IMR-90 (cell line): ENCODE measurements at regions not wholly inside any gene's neighbourhood (a gene's known extent, or its start where the extent isn't known, plus 50 kb on each side); places are given as distances from the start of the nearest gene placed in this dataset.

Experiments
- ATAC-seq: fragments of 200-7000 bp; cut with Tn5 transposase; 2 replicates; pipeline ENCODE4 v1.9.1; 2020; ENCODE audit warnings: low read depth, mild to moderate bottlenecking, moderate library complexity
- BruUV-seq: library from RNA; stranded (reverse); fragments of 400-500 nt; replicated peaks from 2 replicates; lab custom pipeline; 2021; lab: Mats Ljungman, UMichigan
- CTCF ChIA-PET: fragments of 300-600 bp; formaldehyde crosslinking; extraction: SDS; loops from one replicate; lab custom pipeline; 2021; ENCODE audit warnings: antibody characterized with exemption; lab: Yijun Ruan, JAX
- POLR2A ChIA-PET: fragments of 300-600 bp; sonication (Branson Sonifier 250); formaldehyde crosslinking; loops from one replicate; lab custom pipeline; 2022; ENCODE audit warnings: antibody characterized with exemption; ENCODE audit not compliant: unreplicated experiment; lab: Charles Lee
- DNase-seq: peaks from one replicate; pipeline ENCODE4 v3.0.0; 2013
- H2AFZ ChIP-seq: replicated peaks from 2 replicates; pipeline ENCODE3; 2013; ENCODE audit warnings: low read length, mild to moderate bottlenecking; ENCODE audit not compliant: poor library complexity
- H2AK5ac ChIP-seq: 2 replicates; pipeline ENCODE4 v1.6.1; 2013; ENCODE audit warnings: low read depth, low read length, inconsistent platforms
- H2AK9ac ChIP-seq: replicated peaks from 2 replicates; pipeline ENCODE3; 2013; ENCODE audit warnings: mild to moderate bottlenecking, low read depth, low read length, moderate library complexity; ENCODE audit not compliant: poor library complexity
- H2BK120ac ChIP-seq: 2 replicates; pipeline ENCODE4 v1.6.1; 2013; ENCODE audit warnings: low read depth, low read length, inconsistent platforms
- H2BK15ac ChIP-seq: 3 replicates; pipeline ENCODE4 v1.6.1; 2013; ENCODE audit warnings: low read depth, low read length, inconsistent platforms
- H2BK20ac ChIP-seq: 2 replicates; pipeline ENCODE4 v1.6.1; 2013; ENCODE audit warnings: low read depth, mild to moderate bottlenecking, inconsistent platforms, low read length, moderate library complexity
- H2BK5ac ChIP-seq: 2 replicates; pipeline ENCODE4 v1.6.1; 2013; ENCODE audit warnings: mild to moderate bottlenecking, low read depth, low read length, inconsistent platforms; ENCODE audit not compliant: poor library complexity, severe bottlenecking
- H3K14ac ChIP-seq: replicated peaks from 2 replicates; pipeline ENCODE4 v1.6.1; 2013; ENCODE audit warnings: low read depth, low read length, inconsistent platforms
- H3K18ac ChIP-seq: 2 replicates; pipeline ENCODE4 v1.6.1; 2013; ENCODE audit warnings: low read depth, low read length, control low read depth
- H3K23ac ChIP-seq: 2 replicates; pipeline ENCODE4 v1.6.1; 2013; ENCODE audit warnings: low read depth, low read length, inconsistent platforms
- H3K27ac ChIP-seq: 2 replicates; pipeline ENCODE4 v1.5.1; 2013; ENCODE audit warnings: mild to moderate bottlenecking, control low read depth, low read length; ENCODE audit not compliant: insufficient read depth
- H3K27me3 ChIP-seq: 2 replicates; pipeline ENCODE4 v1.6.1; 2013; ENCODE audit warnings: low read length; ENCODE audit not compliant: control insufficient read depth, insufficient read depth
- H3K36me3 ChIP-seq: 2 replicates; pipeline ENCODE4 v1.6.1; 2013; ENCODE audit warnings: low read length, mixed read lengths; ENCODE audit not compliant: control insufficient read depth, insufficient read depth
- H3K4ac ChIP-seq: 2 replicates; pipeline ENCODE4 v1.6.1; 2013; ENCODE audit warnings: low read depth, low read length, inconsistent platforms
- H3K4me1 ChIP-seq: 2 replicates; pipeline ENCODE4 v1.6.1; 2013; ENCODE audit warnings: low read length, mixed read lengths; ENCODE audit not compliant: control insufficient read depth, insufficient read depth
- H3K4me2 ChIP-seq: 2 replicates; pipeline ENCODE4 v1.6.1; 2013; ENCODE audit warnings: low read depth, mild to moderate bottlenecking, control low read depth, low read length, moderate library complexity
- H3K4me3 ChIP-seq: 2 replicates; pipeline ENCODE4 v1.5.1; 2013; ENCODE audit warnings: low read depth, mild to moderate bottlenecking, control low read depth, low read length, moderate library complexity; ENCODE audit not compliant: insufficient read depth
- H3K56ac ChIP-seq: 2 replicates; pipeline ENCODE4 v1.6.1; 2013; ENCODE audit warnings: low read length, inconsistent platforms; ENCODE audit not compliant: insufficient read depth; ENCODE audit errors: extremely low read depth
- H3K79me1 ChIP-seq, 2 experiments: 2 replicates each; pipeline ENCODE4 v1.6.1; 2013; ENCODE audit warnings: low read length in 2 of 2, inconsistent platforms in 1 of 2, low read depth in 1 of 2
- H3K9ac ChIP-seq: 2 replicates; pipeline ENCODE4 v1.6.1; 2013; ENCODE audit warnings: low read depth, low read length, control low read depth
- H3K9me1 ChIP-seq: 2 replicates; pipeline ENCODE4 v1.6.1; 2013; ENCODE audit warnings: low read length, inconsistent platforms; ENCODE audit not compliant: insufficient read depth
- H3K9me3 ChIP-seq: 2 replicates; pipeline ENCODE4 v1.6.1; 2013; ENCODE audit warnings: low read length; ENCODE audit not compliant: control insufficient read depth, insufficient read depth
- H4K20me1 ChIP-seq: 2 replicates; pipeline ENCODE4 v1.6.1; 2013; ENCODE audit warnings: low read length, inconsistent platforms; ENCODE audit not compliant: insufficient read depth
- H4K5ac ChIP-seq: 2 replicates; pipeline ENCODE4 v1.6.1; 2013; ENCODE audit warnings: mild to moderate bottlenecking, low read depth, low read length, control low read depth
- H4K8ac ChIP-seq, 2 experiments: 2 replicates each; pipeline ENCODE4 v1.6.1; 2013; ENCODE audit warnings: low read depth in 2 of 2, low read length in 2 of 2, control low read depth in 1 of 2, inconsistent platforms in 1 of 2
- H4K91ac ChIP-seq: 2 replicates; pipeline ENCODE4 v1.6.1; 2013; ENCODE audit warnings: low read depth, low read length, inconsistent platforms; ENCODE audit not compliant: insufficient read depth
- BHLHE40 ChIP-seq: fragments of 150-350 bp; IDR thresholded peaks from 2 replicates; pipeline ENCODE4 v1.6.1; 2016; ENCODE audit warnings: mild to moderate bottlenecking, low read depth, low read length
- CEBPB ChIP-seq: IDR thresholded peaks from 2 replicates; pipeline ENCODE4 v1.6.1; 2012; ENCODE audit warnings: low read depth, low read length, improper control_type of control experiment
- CHD1 ChIP-seq: IDR thresholded peaks from 2 replicates; pipeline ENCODE4 v1.6.1; 2012; ENCODE audit warnings: low read depth, low read length, improper control_type of control experiment
- CTCF ChIP-seq: conservative IDR thresholded peaks from 2 replicates; pipeline ENCODE4 v1.5.1; 2012; ENCODE audit warnings: mild to moderate bottlenecking, low read depth, low read length, improper control_type of control experiment
- ELK1 ChIP-seq: fragments of 150-350 bp; IDR thresholded peaks from 2 replicates; pipeline ENCODE4 v1.6.1; 2016; ENCODE audit warnings: low read depth, mild to moderate bottlenecking, low read length, moderate library complexity, borderline replicate concordance
- FOS ChIP-seq: fragments of 150-350 bp; IDR thresholded peaks from 2 replicates; pipeline ENCODE4 v1.6.1; 2016; ENCODE audit warnings: low read depth, low read length
- MAFK ChIP-seq: IDR thresholded peaks from 2 replicates; pipeline ENCODE4 v1.6.1; 2012; ENCODE audit warnings: low read depth, low read length, improper control_type of control experiment
- MAZ ChIP-seq: IDR thresholded peaks from 2 replicates; pipeline ENCODE4 v1.6.1; 2012; ENCODE audit warnings: low read depth, mild to moderate bottlenecking, low read length, improper control_type of control experiment, moderate library complexity, borderline replicate concordance
- MXI1 ChIP-seq: IDR thresholded peaks from 2 replicates; pipeline ENCODE4 v1.6.1; 2012; ENCODE audit warnings: low read depth, mild to moderate bottlenecking, low read length, moderate library complexity, borderline replicate concordance
- NFE2L2 ChIP-seq: fragments of 150-350 bp; IDR thresholded peaks from 2 replicates; pipeline ENCODE4 v1.6.1; 2016; ENCODE audit warnings: low read depth, mild to moderate bottlenecking, low read length
- POLR2A ChIP-seq: IDR thresholded peaks from 2 replicates; pipeline ENCODE4 v1.6.1; 2012; ENCODE audit warnings: mild to moderate bottlenecking, low read depth, low read length
- RAD21 ChIP-seq: IDR thresholded peaks from 2 replicates; pipeline ENCODE4 v1.6.1; 2012; ENCODE audit warnings: low read length, improper control_type of control experiment
- RCOR1 ChIP-seq: IDR thresholded peaks from 2 replicates; pipeline ENCODE4 v1.6.1; 2012; ENCODE audit warnings: mild to moderate bottlenecking, low read length, improper control_type of control experiment; ENCODE audit not compliant: insufficient replicate concordance
- RFX5 ChIP-seq: IDR thresholded peaks from 2 replicates; pipeline ENCODE4 v1.8.0; 2012; ENCODE audit warnings: low read depth, mild to moderate bottlenecking, low read length, moderate library complexity
- SMC3 ChIP-seq: fragments of 150-350 bp; IDR thresholded peaks from 2 replicates; pipeline ENCODE4 v1.6.1; 2016; ENCODE audit warnings: low read depth, mild to moderate bottlenecking, antibody characterized with exemption, low read length, moderate library complexity
- USF2 ChIP-seq: fragments of 150-350 bp; IDR thresholded peaks from 2 replicates; pipeline ENCODE4 v1.6.1; 2017; ENCODE audit warnings: mild to moderate bottlenecking, antibody characterized with exemption, low read length, low read depth
- WGBS, 2 experiments: methylation state at CpG; one replicate each; pipeline versions ENCODE4 v1.1.5 to v1.1.7; 2013; ENCODE audit warnings: missing lambda C conversion rate in 2 of 2; ENCODE audit not compliant: insufficient read length in 1 of 2; ENCODE audit errors: extremely low coverage in 2 of 2; 5-methylcytosine and 5-hydroxymethylcytosine counted together
- dilution Hi-C: fragments of 300-500 bp; cut with HindIII; formaldehyde crosslinking; loops from one replicate; pipeline ENCODE4 v1.14.3; 2018; ENCODE audit warnings: low sequenced_read_pairs; ENCODE audit not compliant: unreplicated experiment
- in situ Hi-C: fragments of 300-500 bp; cut with MboI; formaldehyde crosslinking; loops from 3 replicates; pipeline ENCODE4 v1.14.3; 2019; ENCODE audit warnings: low sequenced_read_pairs, inconsistent platforms, mixed read lengths
- intact Hi-C: fragments of 100-400 bp; cut with micrococcal nuclease; formaldehyde crosslinking; loops from 2 replicates; pipeline ENCODE4 v1.10.0; 2022

- H2BK20ac ChIP-seq, result no peak overlapping the region
- in situ Hi-C loops (no loop called here), dilution Hi-C loops (no loop called here), intact Hi-C loops (no loop called here)
- H2BK120ac ChIP-seq, result no peak overlapping the region
- no peak overlapping the region for H2AK5ac ChIP-seq
- H4K5ac ChIP-seq, result no peak overlapping the region
- POLR2A ChIA-PET, result no interaction called here
- WGBS, 2 experiments, result no CpG with 5 or more reads among the region's 3 CpGs
- no peak overlapping the region for H3K9ac ChIP-seq
- H3K4ac ChIP-seq, result no peak overlapping the region
- TF ChIP-seq SMC3 (no peak), USF2 (no peak), CEBPB (no peak), CTCF (no peak), MAZ (no peak), ELK1 (no peak), BHLHE40 (no peak), CHD1 (no peak), RAD21 (no peak), FOS (no peak), RCOR1 (no peak), POLR2A (no peak), MXI1 (no peak), MAFK (no peak), NFE2L2 (no peak), RFX5 (no peak)
- no peak overlapping the region for H3K4me2 ChIP-seq
- no peak overlapping the region for H4K8ac ChIP-seq
- H2BK15ac ChIP-seq, result no peak overlapping the region
- no peak for ATAC-seq
- H2AK9ac ChIP-seq, result no peak overlapping the region
- no peaks in the 10 kb centered on the region for H3K9me1 ChIP-seq
- H3K14ac ChIP-seq, result no peak overlapping the region
- no peak overlapping the region for H3K56ac ChIP-seq
- peaks cover 36% of the 10 kb centered on the region for H3K9me3 ChIP-seq
- BruUV-seq, result no TSS peak
- H2BK5ac ChIP-seq, result no peak overlapping the region
- H2AFZ ChIP-seq, result no peak overlapping the region
- no peaks in the 10 kb centered on the region for H3K4me1 ChIP-seq
- H4K91ac ChIP-seq, result no peak overlapping the region
- H3K23ac ChIP-seq, result no peak overlapping the region
- CTCF ChIA-PET, result no interaction called here
- H4K20me1 ChIP-seq, result no peaks in the 10 kb centered on the region
- no peaks in the 10 kb centered on the region for H3K36me3 ChIP-seq
- no peak for DNase-seq
- no peaks in the 10 kb centered on the region for H3K79me1 ChIP-seq
- H3K4me3 ChIP-seq, result no peak overlapping the region
- no peak overlapping the region for H3K27ac ChIP-seq
- no peak overlapping the region for H3K18ac ChIP-seq
- no peaks in the 10 kb centered on the region for H3K27me3 ChIP-seq
Observed at GRCh38 chr2:610491-610890, 66.7 kb downstream of the TMEM18 start.
